ENCODE measurements at regions not wholly inside any gene's neighbourhood (a gene's known extent, or its start where the extent isn't known, plus 50 kb on each side); places are given as distances from the start of the nearest gene placed in this dataset.
A peak's percentile ranks its signal among the peaks of the same experiment; 100 is the strongest.
"Not testable (repeated sequence)": the region's sequence is repeated elsewhere in the genome, so short reads cannot be mapped to it uniquely, and the experiment has no call there.

DNA sequence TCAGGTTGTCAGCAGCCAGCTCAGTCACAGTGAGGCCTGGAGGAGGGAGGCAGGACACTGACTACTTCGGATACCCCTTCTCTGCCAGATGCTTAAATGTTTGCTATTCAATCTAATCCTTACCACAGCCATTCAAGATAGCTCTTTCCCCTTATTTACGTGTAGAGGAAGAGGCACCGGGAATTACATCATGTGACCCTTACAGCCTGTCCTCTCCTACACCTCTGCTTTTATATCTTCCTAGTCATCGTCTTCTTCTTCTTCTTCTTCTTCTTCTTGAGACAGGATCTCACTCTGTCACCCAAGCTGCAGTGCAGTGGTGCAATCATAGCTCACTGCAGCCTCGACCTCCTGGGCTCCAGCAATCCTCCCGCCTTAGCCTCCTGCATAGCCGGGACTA lies 148.1 kb upstream of the NEDD9 start:
- Mint-ChIP-seq H3K36me3 (ENCODE audit: low read depth) (peaks cover 29% of the 10 kb centered on the region), H3K4me3 (peak overlapping the region; percentile 78), H3K27me3 (peaks cover 1% of the 10 kb centered on the region), H3K9me3 (ENCODE audit: low read depth) (peaks cover 10% of the 10 kb centered on the region), H3K4me1 (peaks cover 53% of the 10 kb centered on the region), H3K27ac (peak overlapping the region; percentile 88)
- POLR2A ChIA-PET, result interaction anchor here (0.6 to 0.9 kb wide), 2 partner anchors 18 to 79 kb away, joined by 3 to 4 read pairs; no protein-coding TSS in a partner anchor
- intact Hi-C loops (cut with DNase I, micrococcal nuclease), result no loop called here
- ATAC-seq (no peak), DNase-seq (no peak)
- CTCF ChIA-PET, result interaction anchor here (0.6 to 3.0 kb wide), 15 partner anchors 9 to 312 kb away, joined by 3 to 12 read pairs (median 3); no protein-coding TSS in a partner anchor

DNA sequence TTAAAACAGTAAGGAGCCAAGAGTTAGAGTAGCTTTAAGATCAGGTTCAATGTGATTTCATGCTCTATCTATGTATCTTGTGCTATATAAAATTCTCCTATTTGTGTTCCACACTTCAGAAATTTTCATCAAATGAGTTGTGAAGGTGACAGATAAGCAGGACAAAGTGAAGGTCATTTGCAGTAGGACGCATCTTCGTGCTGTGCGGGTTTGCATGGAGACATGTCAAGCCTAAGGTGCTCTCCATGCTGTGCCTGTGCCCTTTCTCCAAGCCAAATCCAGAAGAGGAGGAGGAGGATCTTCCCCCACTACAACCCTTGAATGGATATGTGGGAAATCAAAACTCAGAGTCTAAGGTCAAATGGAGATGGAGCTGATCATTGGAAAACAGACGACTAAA lies 147.3 kb upstream of the NEDD9 start:
- peak overlapping the region; percentile 13 for H3K4me3 Mint-ChIP-seq
- peaks cover 12% of the 10 kb centered on the region for H3K9me3 Mint-ChIP-seq (ENCODE audit: low read depth)
- POLR2A ChIA-PET, result interaction anchor here (0.9 kb wide), 1 partner anchor 80 kb away, joined by 4 read pairs; no protein-coding TSS in a partner anchor

DNA sequence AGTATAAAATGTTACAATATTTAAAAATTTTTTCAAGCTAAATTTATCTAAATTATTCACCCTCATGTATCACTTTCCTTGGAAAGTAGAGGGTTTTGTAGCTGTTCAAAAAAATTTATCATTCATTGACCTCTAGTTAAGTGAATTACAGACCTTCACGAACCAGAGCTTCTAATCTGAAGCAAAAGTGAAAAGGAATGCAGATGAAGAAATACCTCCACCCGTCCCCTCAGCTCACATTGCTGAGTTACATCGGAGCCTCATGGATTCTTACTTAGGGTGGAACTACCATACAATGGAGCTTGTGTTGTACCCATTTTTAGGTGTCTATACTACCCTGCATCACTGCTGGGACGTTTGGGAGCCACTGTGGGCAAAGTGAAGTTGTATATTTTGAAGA lies 146.2 kb upstream of the NEDD9 start:
- POLR2A ChIA-PET, result interaction anchor here (0.7 kb wide), 1 partner anchor 191 kb away, joined by 3 read pairs; no protein-coding TSS in a partner anchor
- DNase-seq, result no peak
- Mint-ChIP-seq H3K36me3 (ENCODE audit: low read depth) (peaks cover 37% of the 10 kb centered on the region), H3K4me3 (no peak overlapping the region), H3K27me3 (no peaks in the 10 kb centered on the region), H3K27ac (no peak overlapping the region), H3K4me1 (peaks cover 68% of the 10 kb centered on the region), H3K9me3 (ENCODE audit: low read depth) (peaks cover 12% of the 10 kb centered on the region)
- no peak for ATAC-seq
- CTCF ChIA-PET, result interaction anchor here (0.6 to 2.9 kb wide), 6 partner anchors 8 to 146 kb away, joined by 3 to 9 read pairs (median 4); partner anchors contain the start of gene NEDD9
- intact Hi-C loops (cut with DNase I, micrococcal nuclease), result no loop called here

More for the DNA sequence above, 147.3 kb upstream of the NEDD9 start:
- DNase-seq, result no peak
- Mint-ChIP-seq H3K27ac (peak overlapping the region; percentile 23), H3K4me1 (peaks cover 56% of the 10 kb centered on the region), H3K27me3 (no peaks in the 10 kb centered on the region), H3K36me3 (ENCODE audit: low read depth) (peaks cover 36% of the 10 kb centered on the region)
- CTCF ChIA-PET, result interaction anchor here (0.6 to 3.0 kb wide), 9 partner anchors 12 to 279 kb away, joined by 3 to 12 read pairs (median 4); no protein-coding TSS in a partner anchor
- no peak for ATAC-seq
- intact Hi-C loops (cut with DNase I, micrococcal nuclease), result no loop called here

DNA sequence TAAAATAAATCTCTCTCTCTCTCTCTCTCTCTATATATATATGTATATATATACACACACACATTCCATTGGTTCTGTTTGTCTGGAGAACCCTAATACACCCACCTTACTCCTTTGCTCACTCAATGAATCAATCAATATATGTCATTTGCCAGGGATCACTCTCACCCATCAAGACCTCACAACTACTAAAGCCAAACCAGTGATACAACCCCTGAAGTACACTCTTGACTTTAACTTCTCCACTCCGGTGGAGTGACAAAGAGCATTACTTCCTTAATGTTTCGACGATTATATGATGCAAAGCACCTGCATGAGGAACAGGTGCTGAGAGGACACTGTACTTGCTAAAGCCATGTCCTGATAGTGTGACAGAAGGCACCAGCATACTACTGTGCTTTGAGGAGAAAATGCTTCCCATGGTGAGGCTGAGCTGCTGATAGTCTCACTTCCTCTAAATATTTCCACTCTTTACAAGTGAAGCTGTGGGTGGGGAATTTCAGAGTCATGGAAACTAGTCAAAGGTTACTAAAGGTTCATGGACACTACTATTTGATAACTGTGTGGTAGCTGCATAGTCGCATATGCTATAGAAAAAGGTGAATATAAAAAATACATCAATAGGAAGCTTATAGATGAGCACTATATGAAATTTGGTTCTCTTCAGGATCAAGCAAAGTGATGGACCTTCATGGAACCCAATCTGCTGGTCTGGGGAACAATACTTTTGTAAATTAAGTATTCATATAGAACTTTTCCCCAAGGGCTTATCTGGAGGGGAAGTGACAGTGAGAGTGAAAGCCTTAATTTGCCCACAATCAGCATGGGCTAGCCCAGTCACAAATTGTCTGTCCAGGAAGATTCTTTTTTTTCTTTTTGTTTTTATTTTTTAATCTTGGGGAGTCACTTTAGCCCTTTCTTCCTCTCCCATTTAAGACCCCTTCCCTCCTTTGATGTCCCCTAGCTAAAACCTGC lies 141.9 kb upstream of the NEDD9 start:
- Mint-ChIP-seq H3K4me1 (peaks cover 65% of the 10 kb centered on the region), H3K9me3 (ENCODE audit: low read depth) (peaks cover 18% of the 10 kb centered on the region), H3K27ac (peak overlapping the region; percentile 72), H3K4me3 (peak overlapping the region; percentile 30), H3K36me3 (ENCODE audit: low read depth) (peaks cover 50% of the 10 kb centered on the region), H3K27me3 (no peaks in the 10 kb centered on the region)
- POLR2A ChIA-PET, result interaction anchor here (0.6 kb wide), 1 partner anchor 99 kb away, joined by 3 read pairs; no protein-coding TSS in a partner anchor
- CTCF ChIA-PET, result interaction anchor here (0.7 to 1.1 kb wide), 3 partner anchors 44 to 86 kb away, joined by 3 to 4 read pairs (median 3); no protein-coding TSS in a partner anchor
- intact Hi-C loops (cut with DNase I, micrococcal nuclease), result loop anchor here (1.0 to 2.0 kb wide), 2 partner anchors 8 to 86 kb away; no protein-coding TSS in a partner anchor
- DNase-seq (peak; percentile 43), ATAC-seq (peak; percentile 82)

DNA sequence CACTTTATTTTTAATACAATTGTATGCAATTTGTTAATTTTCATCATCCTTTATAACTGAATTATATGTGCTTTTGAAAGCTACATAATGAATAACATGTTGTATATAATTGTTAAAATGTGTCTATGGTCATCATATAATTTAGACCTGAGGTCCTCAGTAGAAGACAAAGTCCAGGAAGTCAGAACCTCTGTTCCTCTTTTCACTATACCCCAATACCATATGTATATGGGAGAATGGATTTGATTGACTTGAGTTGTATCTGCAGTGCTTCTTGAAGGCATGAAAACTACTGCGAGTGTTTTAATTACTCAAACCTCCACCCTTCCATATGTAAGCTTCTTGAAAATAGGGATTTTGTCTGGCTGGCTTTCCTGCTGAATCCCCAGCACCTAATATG lies 140.7 kb upstream of the NEDD9 start:
- H3K9me3 Mint-ChIP-seq (ENCODE audit: low read depth), result peaks cover 17% of the 10 kb centered on the region
- peaks cover 74% of the 10 kb centered on the region for H3K4me1 Mint-ChIP-seq
- ATAC-seq (no peak), DNase-seq (no peak)
- ChIA-PET CTCF (interaction anchor here (0.7 kb wide), 1 partner anchor 182 kb away, joined by 5 read pairs; no protein-coding TSS in a partner anchor), POLR2A (interaction anchor here (0.7 kb wide), 1 partner anchor 107 kb away, joined by 3 read pairs; no protein-coding TSS in a partner anchor)
- no peak overlapping the region for H3K4me3 Mint-ChIP-seq
- intact Hi-C loops (cut with DNase I, micrococcal nuclease), result no loop called here
- no peaks in the 10 kb centered on the region for H3K27me3 Mint-ChIP-seq
- peaks cover 53% of the 10 kb centered on the region for H3K36me3 Mint-ChIP-seq (ENCODE audit: low read depth)
- no peak overlapping the region for H3K27ac Mint-ChIP-seq

DNA sequence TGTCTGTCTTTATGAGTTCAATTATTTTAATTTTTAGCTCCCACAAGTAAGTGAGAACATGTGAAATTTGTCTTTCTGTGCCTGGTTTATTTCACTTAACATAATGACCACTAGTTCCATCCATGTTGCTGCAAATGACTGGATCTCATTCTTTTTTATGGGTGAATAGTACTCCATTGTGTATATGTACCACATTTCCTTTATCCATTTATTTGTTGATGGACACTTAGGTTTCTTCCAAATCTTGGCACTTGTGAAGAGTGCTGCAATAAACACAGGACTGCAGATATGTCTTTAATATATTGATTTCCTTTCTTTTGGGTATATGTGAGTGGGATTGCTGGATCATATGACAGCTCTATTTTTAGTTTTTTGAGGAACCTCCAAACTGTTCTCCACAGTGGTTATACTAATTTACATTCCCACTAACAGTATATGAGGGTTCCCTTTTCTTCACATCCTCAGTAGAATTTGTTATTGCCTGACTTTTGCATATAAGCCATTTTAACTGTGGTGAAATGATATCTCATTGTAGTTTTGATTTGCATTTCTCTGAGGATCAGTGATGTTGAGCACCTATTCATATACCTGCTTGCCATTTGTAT lies 139.8 kb upstream of the NEDD9 start:
- POLR2A ChIA-PET; CTCF ChIA-PET; ATAC-seq; H3K27me3 Mint-ChIP-seq; H3K27ac Mint-ChIP-seq; H3K4me3 Mint-ChIP-seq; intact Hi-C loops (cut with DNase I, micrococcal nuclease); DNase-seq: not testable (repeated sequence)
- H3K36me3 Mint-ChIP-seq (ENCODE audit: low read depth), result peaks cover 46% of the 10 kb centered on the region
- H3K4me1 Mint-ChIP-seq, result peaks cover 76% of the 10 kb centered on the region
- peaks cover 12% of the 10 kb centered on the region for H3K9me3 Mint-ChIP-seq (ENCODE audit: low read depth)

DNA sequence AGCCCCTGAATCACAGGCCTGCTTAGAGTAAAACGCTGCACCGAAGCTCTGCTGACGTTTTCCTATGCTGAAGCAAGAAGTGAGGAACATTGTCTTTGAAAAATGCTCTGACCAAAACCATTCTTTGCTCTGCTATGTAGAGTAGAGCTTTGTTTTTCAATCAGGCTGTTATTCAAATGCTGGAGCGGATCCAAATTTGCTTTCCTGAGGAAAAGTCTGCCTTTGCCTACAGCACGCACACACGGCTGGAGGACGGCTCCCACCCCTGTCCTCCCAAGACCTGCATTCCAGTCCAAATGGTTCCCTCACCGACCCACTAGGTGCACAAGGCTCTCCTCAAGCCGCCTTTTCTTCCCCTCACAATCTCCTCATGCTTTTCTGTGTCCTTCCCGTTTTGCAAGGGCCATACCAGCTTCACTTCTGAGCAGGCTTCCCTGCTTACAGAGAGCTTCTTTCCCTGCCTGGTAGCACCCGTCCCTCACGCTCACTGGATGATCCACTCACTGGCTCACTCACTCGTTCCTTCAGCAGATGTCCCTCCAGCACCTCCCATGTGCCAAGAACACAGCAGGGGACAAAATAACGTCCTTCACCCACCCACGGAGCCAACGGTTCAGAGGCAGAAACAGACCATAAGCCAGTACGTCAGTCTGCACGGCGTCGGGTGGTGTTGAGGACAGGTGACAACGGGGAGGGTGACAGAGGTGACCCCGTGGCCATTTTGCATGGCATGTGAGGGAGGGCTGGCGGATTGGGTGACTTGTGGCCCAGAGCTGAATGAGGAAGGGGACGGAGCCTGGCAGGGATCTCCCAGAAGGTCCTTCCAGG lies 137.9 kb upstream of the NEDD9 start:
- DNase-seq (no peak), ATAC-seq (no peak)
- intact Hi-C loops (cut with DNase I, micrococcal nuclease), result no loop called here
- H3K4me3 Mint-ChIP-seq, result no peak overlapping the region
- no peaks in the 10 kb centered on the region for H3K27me3 Mint-ChIP-seq
- peaks cover 44% of the 10 kb centered on the region for H3K36me3 Mint-ChIP-seq (ENCODE audit: low read depth)
- ChIA-PET CTCF (interaction anchor here (0.6 to 1.6 kb wide), 2 partner anchors 8 to 10 kb away, joined by 3 to 5 read pairs; no protein-coding TSS in a partner anchor), POLR2A (no interaction called here)
- H3K4me1 Mint-ChIP-seq, result peaks cover 83% of the 10 kb centered on the region
- peak overlapping the region; percentile 44 for H3K27ac Mint-ChIP-seq
- H3K9me3 Mint-ChIP-seq (ENCODE audit: low read depth), result peaks cover 7% of the 10 kb centered on the region

DNA sequence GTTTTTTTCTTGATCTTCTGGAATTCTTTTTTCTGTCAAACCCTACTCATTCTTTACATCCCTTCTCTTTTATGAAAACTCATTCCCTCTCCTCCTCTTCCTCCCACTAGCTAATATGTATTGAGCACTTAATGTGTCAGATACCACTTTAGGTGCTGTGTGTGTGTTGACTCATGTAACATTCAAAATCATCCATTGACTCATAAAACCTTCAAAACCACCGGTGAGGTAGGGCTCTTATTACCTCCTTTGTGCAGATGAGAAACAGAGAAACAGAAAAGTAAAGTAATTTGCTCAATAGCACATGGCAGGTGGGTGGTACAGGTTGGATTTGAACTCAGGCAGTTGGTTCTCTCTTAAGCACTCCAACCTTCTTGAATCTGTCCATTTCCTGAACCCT lies 136.3 kb upstream of the NEDD9 start:
- POLR2A ChIA-PET, result interaction anchor here (0.6 to 1.0 kb wide), 2 partner anchors 14 to 703 kb away, joined by 3 read pairs; no protein-coding TSS in a partner anchor
- peaks cover 6% of the 10 kb centered on the region for H3K9me3 Mint-ChIP-seq (ENCODE audit: low read depth)
- peaks cover 83% of the 10 kb centered on the region for H3K4me1 Mint-ChIP-seq
- H3K27me3 Mint-ChIP-seq, result no peaks in the 10 kb centered on the region
- CTCF ChIA-PET, result interaction anchor here (0.6 to 2.3 kb wide), 6 partner anchors 13 to 194 kb away, joined by 3 to 12 read pairs (median 4); partner anchors contain the start of gene NEDD9
- peak; percentile 58 for DNase-seq
- peaks cover 45% of the 10 kb centered on the region for H3K36me3 Mint-ChIP-seq (ENCODE audit: low read depth)
- H3K27ac Mint-ChIP-seq, result peak overlapping the region; percentile 72
- intact Hi-C loops (cut with DNase I, micrococcal nuclease), result loop anchor here (1.0 to 10.0 kb wide), 14 partner anchors 14 to 686 kb away; partner anchors contain the start of genes HIVEP1 (in 1 of the 2), NEDD9 (in 1 of the 2) and SMIM13 (in 1 of the 2)
- peak; percentile 72 for ATAC-seq
- H3K4me3 Mint-ChIP-seq, result no peak overlapping the region

DNA sequence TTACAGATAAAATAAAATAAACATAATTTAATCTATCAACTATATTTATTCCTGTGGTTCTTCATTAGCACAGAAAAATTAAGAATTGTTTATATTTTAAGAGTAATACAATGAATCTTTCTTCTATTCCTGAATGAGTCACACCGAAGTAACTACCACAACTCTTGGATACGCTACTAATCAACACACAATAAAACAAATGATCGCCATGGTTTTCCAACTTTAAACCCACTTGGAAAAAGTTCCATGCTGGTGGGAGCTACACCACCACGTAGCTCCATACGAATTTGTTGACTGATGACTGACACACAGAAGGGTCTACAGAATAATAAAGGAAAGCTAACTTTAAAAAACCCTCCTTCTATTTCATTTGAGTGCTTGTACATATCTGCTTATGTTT lies 135.8 kb upstream of the NEDD9 start:
- intact Hi-C loops (cut with DNase I, micrococcal nuclease), result loop anchor here (1.0 to 10.0 kb wide), 12 partner anchors 25 to 687 kb away; partner anchors contain the start of genes HIVEP1 (in 1 of the 2), NEDD9 (in 1 of the 2) and SMIM13 (in 1 of the 2)
- peaks cover 46% of the 10 kb centered on the region for H3K36me3 Mint-ChIP-seq (ENCODE audit: low read depth)
- ChIA-PET POLR2A (interaction anchor here (0.6 to 1.0 kb wide), 3 partner anchors 14 to 91 kb away, joined by 3 to 4 read pairs (median 4); no protein-coding TSS in a partner anchor), CTCF (interaction anchor here (0.7 to 2.3 kb wide), 7 partner anchors 14 to 135 kb away, joined by 3 to 12 read pairs (median 3); partner anchors contain the start of gene NEDD9)
- H3K4me1 Mint-ChIP-seq, result peaks cover 87% of the 10 kb centered on the region
- ATAC-seq (no peak), DNase-seq (no peak)
- no peaks in the 10 kb centered on the region for H3K27me3 Mint-ChIP-seq
- peaks cover 6% of the 10 kb centered on the region for H3K9me3 Mint-ChIP-seq (ENCODE audit: low read depth)
- no peak overlapping the region for H3K27ac Mint-ChIP-seq
- H3K4me3 Mint-ChIP-seq, result no peak overlapping the region
